ENCODE measurements at regions not wholly inside any gene's neighbourhood (a gene's known extent, or its start where the extent isn't known, plus 50 kb on each side); places are given as distances from the start of the nearest gene placed in this dataset.
"Not testable (repeated sequence)": the region's sequence is repeated elsewhere in the genome, so short reads cannot be mapped to it uniquely, and the experiment has no call there.

- H3K4me3 ChIP-seq (ENCODE audit: low read depth, low read length) = no peak overlapping the region
- DNase-seq (ENCODE audit: low read depth) = no peak
- TF ChIP-seq, protein P1, sequence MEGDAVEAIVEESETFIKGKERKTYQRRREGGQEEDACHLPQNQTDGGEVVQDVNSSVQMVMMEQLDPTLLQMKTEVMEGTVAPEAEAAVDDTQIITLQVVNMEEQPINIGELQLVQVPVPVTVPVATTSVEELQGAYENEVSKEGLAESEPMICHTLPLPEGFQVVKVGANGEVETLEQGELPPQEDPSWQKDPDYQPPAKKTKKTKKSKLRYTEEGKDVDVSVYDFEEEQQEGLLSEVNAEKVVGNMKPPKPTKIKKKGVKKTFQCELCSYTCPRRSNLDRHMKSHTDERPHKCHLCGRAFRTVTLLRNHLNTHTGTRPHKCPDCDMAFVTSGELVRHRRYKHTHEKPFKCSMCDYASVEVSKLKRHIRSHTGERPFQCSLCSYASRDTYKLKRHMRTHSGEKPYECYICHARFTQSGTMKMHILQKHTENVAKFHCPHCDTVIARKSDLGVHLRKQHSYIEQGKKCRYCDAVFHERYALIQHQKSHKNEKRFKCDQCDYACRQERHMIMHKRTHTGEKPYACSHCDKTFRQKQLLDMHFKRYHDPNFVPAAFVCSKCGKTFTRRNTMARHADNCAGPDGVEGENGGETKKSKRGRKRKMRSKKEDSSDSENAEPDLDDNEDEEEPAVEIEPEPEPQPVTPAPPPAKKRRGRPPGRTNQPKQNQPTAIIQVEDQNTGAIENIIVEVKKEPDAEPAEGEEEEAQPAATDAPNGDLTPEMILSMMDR (IDR thresholded peaks at IDR 0.05; ENCODE audit: low read depth, low read length, missing control alignments) = no peak
These were observed 74.6 kb upstream of the TAB2 start for GRCh38 chr6:149242883-149243282.

- TF ChIP-seq, protein P1 (IDR thresholded peaks at IDR 0.05; ENCODE audit: low read depth, low read length, missing control alignments) = no peak
These were observed 73.4 kb upstream of the TAB2 start for GRCh38 chr6:149244105-149244504.

DNA sequence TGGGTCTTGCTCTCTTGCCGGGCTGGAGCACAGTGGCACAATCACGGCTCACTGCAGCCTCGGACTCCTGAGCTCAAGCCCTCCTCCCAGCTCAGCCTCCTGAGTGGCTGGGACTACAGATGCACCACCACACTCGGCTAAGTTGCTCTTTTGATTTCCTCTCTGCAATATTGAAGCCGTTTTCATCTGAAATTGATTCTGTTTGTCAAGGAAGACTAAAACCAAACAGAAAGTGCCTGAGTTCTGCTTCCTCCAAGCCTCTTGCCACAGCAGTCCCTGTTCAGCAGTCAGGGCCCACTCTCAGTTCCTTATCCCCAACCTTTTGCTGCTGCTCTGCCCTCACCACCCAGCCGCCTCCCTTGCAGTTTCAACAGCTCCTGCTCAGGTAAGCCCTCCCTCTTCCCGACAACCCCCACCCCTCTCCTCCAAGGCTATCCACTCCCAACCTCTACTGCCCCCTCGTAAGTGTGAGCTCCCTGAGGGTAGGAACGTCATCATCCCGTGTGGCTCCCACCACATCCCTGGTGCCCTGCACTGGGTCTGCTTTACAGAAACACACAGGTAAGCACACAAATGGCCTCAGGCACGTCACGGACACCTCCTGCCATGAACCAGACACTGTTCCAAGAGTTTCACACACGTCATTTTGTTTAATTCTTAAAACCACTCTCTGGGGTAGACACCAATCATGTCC, 70.7 kb upstream of the TAB2 start:
- DNase-seq (ENCODE audit: low read depth) = peak; percentile 69
- peak overlapping the region; percentile 34 for H3K4me3 ChIP-seq (ENCODE audit: low read depth, low read length)
- TF ChIP-seq, protein P1 (IDR thresholded peaks at IDR 0.05; ENCODE audit: low read depth, low read length, missing control alignments) = no peak

More at GRCh38 chr6:149244105-149244504, 73.4 kb upstream of the TAB2 start:
- no peak for DNase-seq (ENCODE audit: low read depth)
- H3K4me3 ChIP-seq (ENCODE audit: low read depth, low read length) = no peak overlapping the region

DNA sequence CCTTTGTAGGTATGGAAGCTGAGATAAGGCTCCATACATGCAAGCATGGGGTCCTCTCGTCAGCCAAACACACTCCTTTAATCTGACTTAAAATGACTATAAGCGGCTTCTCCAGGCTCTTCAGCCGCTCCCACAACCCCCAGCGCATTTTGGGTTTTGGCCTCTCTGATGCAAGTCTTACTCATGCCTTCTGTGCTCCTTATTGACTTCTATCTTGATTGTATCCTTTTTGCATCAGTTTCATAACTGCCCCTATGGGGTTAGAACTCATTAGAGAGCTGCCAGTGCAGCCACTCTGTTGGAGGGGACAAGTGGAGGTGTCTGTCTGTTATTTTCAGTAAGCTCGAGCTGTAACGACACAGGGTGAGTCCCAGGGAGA, 70.1 kb upstream of the TAB2 start:
- H3K4me3 ChIP-seq (ENCODE audit: low read depth, low read length) = no peak overlapping the region
- TF ChIP-seq, protein P1 (IDR thresholded peaks at IDR 0.05; ENCODE audit: low read depth, low read length, missing control alignments) = no peak

GRCh38 chr6:149248263-149248662, 69.2 kb upstream of the TAB2 start:
- not testable (repeated sequence) for H3K4me3 ChIP-seq (ENCODE audit: low read depth, low read length)

More for the DNA sequence above, 70.1 kb upstream of the TAB2 start:
- no peak for DNase-seq (ENCODE audit: low read depth)

DNA sequence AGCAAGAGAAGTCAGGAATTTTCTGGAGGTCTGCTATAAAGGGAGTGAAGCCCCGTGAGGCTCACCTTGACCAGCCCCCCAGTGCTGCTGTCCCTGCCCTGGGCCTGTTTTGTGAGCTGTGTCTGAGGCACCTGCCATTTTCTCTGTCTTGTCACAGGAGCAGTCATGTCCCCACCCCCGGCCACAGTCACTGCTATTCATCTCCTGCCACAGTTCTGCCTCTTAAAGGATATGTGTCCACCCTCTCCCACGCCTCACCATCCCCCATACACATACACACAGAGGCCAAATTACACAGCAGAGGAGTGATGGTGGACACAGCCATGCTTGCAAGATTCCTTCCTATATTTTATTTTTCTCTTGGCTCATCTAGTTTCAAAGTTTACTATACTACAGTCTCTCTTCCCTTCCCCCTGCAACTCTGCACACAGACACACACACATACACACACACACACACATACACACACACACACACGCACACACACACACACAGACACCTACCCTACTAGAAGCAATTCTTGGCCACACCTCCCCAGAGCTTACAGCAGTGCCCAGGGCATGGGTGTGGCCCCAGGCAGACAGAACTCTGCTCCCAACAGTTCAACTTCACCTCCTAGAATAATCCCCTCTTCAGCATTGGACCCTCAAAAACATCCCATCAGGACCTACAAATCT, 68.7 kb upstream of the TAB2 start:
- H3K4me3 ChIP-seq (ENCODE audit: low read depth, low read length) = no peak overlapping the region
- DNase-seq (ENCODE audit: low read depth) = no peak
- TF ChIP-seq, protein P1 (IDR thresholded peaks at IDR 0.05; ENCODE audit: low read depth, low read length, missing control alignments) = no peak

More at GRCh38 chr6:149248263-149248662, 69.2 kb upstream of the TAB2 start:
- DNase-seq (ENCODE audit: low read depth) = not testable (repeated sequence)

DNA sequence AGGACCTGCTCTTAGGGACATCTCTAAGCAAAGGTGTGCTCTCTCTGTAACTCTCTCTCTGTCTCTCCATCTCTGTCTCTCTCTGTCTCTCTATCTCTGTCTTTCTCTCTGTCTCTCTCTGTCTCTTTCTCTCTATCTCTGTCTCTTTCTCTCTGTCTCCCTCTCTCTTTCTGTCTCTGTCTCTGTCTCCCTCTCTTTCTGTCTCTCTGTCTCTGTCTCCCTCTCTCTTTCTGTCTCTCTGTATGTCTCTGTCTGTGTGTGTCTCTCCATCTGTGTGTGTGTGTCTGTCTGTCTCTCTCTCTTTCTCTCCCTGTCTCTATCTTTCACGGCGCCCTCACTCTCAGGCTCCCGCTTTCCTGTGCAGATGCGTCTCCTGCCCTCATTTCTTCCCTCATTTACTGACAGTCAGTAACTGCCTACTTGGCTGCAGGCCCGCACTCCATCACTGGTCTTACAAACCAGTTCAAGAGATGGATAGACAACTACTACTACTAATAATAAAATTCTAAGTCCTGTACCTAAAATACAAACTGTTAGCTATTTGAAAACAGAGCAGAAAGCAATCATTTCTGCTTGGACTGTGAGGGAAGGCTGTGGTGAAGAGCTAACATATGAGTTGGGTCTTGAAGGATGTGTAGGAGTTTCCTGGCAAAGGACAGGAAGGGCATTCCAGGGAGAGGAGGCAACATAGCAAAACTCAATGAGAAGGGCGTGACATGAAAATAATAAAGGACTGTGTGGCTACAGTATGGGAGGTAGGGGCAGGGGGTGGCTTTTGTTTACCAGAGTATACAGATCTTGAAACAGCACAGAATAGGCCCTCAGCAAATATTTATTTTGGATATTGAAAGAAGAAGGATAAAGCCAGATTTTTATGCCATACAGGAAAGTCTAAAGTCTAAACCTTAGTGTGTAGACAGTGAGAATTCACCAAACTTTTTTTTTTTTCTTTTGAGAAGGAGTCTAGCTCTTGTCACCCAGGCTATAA, 67.8 kb upstream of the TAB2 start:
- no peak for DNase-seq (ENCODE audit: low read depth)
- TF ChIP-seq, protein P1 (IDR thresholded peaks at IDR 0.05; ENCODE audit: low read depth, low read length, missing control alignments) = no peak
- no peak overlapping the region for H3K4me3 ChIP-seq (ENCODE audit: low read depth, low read length)
